Suppressor macrophage treated with lipopolysaccharide for 4 hours (primary cell): ENCODE measurements at regions not wholly inside any gene's neighbourhood (a gene's known extent, or its start where the extent isn't known, plus 50 kb on each side); places are given as distances from the start of the nearest gene placed in this dataset.

Source experiments
- DNase-seq: peaks from one replicate; pipeline ENCODE4 v3.0.0-alpha.2; 2020

GRCh38 chr1:212226467-212226866, 58.7 kb upstream of the PPP2R5A start:
- DNase-seq, result no peak

- no peak for DNase-seq
Measured at GRCh38 chr1:212228076-212228475, 57.1 kb upstream of the PPP2R5A start.

- DNase-seq, result no peak
Measured at GRCh38 chr1:212228591-212229119, 56.6 kb upstream of the PPP2R5A start.

- DNase-seq, result no peak
Measured at GRCh38 chr1:212229654-212230053, 55.6 kb upstream of the PPP2R5A start.

GRCh38 chr1:212230329-212230728, 54.9 kb upstream of the PPP2R5A start:
- DNase-seq, result no peak

GRCh38 chr1:212231372-212231771, 53.8 kb upstream of the PPP2R5A start:
- DNase-seq, result no peak

- DNase-seq, result peak; percentile 52
Measured at GRCh38 chr1:212232090-212232489, 53.1 kb upstream of the PPP2R5A start.

- DNase-seq, result no peak
Measured at GRCh38 chr1:212233321-212233720, 51.9 kb upstream of the PPP2R5A start.

GRCh38 chr1:212234431-212235395, 50.5 kb upstream of the PPP2R5A start:
- peak; percentile 91 for DNase-seq
